Activated CD4-positive, alpha-beta T cell treated with anti-CD3 and anti-CD28 coated beads, Interleukin-2, amount 50 U/mL, for 48 hours (primary cell): ENCODE measurements at regions not wholly inside any gene's neighbourhood (a gene's known extent, or its start where the extent isn't known, plus 50 kb on each side); places are given as distances from the start of the nearest gene placed in this dataset.
A peak's percentile ranks its signal among the peaks of the same experiment; 100 is the strongest.

Experiments used
- DNase-seq, 2 experiments: peaks; one replicate each; pipeline ENCODE4 v3.0.0-alpha.2; 2020

DNA sequence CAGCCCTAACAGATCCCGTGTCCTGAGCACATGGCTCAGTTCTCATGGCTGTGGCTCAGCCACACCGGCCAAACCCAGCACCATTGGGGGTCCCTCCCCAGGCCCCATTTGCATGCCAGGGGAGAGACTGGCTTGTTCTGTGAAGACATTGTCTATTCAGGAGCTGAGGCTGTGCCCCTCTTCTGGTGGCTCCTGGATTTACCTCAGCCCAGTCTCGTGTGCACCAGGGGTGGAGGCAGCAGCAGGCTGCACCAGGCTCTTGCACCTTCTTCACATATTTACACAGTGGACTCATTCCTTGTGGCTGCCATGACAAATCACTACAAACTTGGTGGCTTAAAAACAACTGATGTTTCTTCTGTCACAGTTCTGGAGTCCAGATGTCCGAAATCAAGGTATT is 92.4 kb upstream of the ITGA6 start:
- no peak for DNase-seq

DNA sequence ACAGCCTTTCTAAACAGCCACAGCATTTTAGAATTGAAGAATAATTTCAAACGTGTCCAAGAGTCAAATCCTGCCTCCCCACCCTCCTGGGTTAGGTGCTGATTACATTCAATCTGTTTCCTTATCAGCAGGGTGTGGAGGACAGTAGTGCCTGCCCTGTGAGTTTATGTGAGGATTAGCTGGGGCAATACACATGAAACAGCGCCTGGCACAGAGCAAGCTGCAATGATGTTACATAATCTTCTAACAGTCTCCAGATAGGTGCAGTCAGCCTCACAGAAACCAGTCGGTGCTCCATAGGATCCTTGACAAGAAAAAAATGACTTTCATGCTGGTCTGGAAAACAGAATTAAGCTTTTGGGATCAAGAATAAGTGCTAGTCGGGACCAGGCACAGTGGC is 91.7 kb upstream of the ITGA6 start:
- DNase-seq: no peak

DNA sequence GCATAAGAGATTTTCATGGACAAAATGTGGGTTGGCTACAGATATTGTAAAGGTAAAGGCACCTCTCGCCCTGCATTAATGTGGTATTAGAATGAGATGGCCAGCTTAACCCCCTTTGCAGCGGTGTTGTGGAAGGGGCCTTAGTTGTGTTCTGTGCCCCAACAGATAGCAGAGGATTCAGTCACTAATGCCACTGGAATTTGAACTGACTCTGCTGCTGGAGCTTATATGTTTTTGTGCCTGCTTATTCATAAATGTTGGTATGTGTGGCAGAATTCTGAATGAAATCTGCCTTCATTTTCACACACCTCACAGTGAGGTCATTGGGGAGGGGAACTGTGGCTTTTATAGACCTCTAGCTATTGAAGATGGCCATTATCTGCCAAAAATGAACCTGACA is 90.7 kb upstream of the ITGA6 start:
- DNase-seq: no peak

DNA sequence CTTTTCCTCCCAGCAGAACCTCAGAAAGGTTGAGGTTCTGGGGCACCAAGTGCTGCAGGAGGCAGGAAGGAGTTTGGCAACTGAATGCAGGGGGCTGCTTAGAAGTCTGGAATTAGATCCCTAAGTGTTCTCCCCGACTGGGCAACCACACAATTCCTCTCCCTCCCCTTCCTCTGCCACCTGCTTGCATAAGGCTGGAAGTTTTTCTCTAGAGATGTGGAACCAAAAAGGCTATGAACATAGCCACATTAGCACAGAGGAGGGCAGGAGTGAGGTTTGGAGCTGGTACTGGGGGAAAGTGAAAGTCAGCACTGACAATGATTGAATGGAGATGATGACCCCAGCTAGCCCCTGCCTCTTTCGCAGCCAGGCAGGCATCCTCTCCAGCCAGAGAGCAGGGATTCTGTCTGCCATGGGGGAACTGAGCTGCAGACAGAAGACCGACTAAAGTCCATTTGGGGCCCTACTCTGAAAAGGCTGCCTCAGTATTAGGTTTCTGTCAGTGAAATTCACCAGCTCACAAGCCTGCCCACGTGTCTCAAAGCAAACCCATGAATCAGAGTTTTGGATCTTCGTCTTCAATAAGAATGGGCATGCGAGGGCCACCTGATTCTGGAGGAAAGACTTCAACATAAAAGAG is 87.9 kb upstream of the ITGA6 start:
- DNase-seq: peak in 1 of 2 experiments; percentile 5

DNA sequence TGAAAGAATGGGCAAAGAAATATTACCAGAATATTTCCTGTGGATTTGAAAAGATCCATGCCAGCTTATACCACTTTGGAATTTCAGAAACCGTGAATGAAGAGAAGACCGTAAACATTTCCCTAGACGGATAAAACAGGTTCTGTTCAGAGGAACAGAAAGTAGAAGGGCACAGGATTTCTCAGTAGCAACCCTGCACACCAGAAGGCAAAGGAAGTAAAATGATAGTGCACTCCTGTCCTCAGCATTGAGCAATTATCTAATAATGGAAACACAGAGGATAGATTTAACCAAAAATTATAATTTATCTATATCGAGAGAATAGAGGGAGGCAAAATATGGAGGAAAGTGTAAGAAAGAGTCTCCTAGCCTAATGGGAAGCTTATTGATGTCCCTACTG is 87.0 kb upstream of the ITGA6 start:
- DNase-seq: no peak

DNA sequence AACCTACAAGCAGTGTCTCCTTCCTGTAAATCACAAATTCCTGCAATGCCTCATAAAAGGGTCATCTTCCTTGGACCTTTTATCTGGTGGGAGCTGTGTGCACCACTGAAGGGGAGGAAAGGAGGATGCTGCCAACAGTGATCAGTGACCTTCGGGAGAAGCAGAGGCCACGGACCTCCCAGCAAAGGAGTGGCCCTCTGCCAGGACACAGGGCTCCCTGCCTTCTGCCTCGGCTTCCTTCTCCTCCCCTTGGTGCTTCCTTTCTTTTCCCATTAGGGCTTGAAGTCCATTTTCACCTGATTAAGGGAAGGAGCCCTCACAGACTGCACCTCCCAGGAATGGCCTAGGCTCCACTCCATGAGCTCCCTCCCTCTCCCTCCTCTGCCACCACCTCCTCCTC is 85.3 kb upstream of the ITGA6 start:
- DNase-seq: no peak

DNA sequence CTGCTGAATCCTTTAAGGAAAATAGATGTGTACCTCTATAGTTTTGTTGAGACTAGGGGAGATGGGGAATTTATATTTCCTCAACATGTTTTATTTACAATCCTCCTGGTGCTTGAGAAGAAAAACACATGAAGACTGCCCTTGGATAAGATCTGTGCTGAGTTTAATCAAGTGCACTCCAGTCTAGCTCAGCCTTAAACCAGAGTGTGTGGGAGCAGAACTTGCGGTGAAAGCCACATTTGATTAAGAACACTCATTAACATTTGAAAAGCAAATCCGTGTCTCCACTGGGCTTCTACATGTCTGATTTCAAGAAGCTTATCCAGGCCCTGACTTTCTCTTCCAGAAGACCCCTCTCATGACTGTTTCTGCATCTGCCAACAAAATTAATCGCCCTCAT is 84.8 kb upstream of the ITGA6 start:
- DNase-seq: no peak

DNA sequence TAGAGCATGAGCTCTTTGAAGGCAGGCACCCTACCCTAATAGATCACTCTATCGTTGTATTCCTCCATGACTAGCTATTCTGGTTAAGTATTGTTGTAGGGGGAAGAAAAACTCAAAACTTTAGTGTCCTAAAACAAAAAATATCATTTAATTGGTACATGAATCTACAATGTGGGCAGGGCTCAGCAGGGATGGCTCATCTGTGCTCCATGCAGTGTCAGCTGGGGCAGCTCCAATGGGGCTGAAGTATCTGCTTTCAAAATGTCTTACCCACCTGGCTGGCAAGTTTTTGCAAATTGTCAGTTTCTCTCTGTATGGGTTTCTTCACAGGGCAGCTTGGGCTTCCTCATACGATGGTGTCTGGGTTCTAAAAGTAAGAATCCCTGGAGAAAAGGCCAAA is 83.2 kb upstream of the ITGA6 start:
- no peak for DNase-seq

DNA sequence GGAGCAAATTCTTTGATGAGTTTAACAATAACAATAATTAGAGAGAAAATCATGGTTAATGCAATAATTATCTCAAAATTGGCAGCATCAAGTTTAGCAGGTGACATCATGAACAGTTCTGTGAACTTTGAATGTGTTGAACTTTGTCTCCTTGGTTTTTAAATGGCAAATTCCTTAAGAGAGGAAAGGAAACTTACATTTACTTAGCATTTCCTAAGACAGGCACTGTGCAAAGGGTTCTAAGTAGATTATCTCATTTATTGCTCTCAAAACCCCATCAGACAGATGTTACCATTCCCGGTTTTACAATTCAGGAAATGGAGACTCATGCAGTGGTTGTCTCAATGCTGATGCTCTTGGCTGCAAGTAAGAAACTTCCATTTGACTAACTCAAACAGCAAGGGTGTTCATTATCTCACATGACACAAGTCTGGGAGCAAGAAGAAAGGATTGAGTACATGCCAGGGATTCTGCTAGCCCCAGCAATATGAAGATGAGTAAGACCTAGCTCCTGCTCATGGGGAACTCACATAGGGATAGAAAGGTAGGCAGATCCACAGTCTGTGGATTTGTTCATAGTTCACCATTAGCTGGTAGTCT is 81.3 kb upstream of the ITGA6 start:
- no peak for DNase-seq

DNA sequence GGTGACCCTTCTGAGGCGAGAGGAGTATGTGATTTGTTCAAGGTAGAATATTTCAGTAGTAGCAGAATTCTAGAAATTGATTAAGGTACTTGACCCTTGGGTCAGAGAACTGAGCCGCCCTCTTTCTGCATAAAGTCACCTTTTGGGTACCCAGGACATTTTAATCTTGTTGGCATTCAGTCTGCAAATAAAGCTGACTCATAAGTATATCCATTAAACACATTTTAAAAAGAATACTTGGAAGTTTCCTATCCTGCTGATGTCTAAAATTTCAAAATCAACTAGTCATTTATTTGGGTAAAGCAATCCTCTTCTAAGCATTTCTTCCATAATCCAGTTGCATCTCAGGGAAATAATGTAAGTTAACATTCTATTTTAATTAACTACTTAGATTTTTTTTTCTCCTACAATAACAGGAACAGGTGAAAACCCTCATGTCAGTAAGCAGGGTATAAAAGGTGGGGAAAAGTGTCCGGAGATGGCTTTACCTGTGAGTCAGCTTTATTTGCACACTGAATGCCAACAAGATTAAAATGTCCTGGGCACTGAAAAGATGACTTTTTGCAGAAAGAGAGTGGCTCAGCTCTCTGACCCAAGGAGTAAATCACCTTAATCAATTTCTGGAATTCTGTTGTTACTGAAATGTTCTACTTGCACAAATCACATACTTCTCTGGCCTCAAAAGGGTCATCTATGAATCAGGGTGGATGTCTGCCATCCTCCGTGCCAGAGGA is 78.7 kb upstream of the ITGA6 start:
- DNase-seq: no peak

DNA sequence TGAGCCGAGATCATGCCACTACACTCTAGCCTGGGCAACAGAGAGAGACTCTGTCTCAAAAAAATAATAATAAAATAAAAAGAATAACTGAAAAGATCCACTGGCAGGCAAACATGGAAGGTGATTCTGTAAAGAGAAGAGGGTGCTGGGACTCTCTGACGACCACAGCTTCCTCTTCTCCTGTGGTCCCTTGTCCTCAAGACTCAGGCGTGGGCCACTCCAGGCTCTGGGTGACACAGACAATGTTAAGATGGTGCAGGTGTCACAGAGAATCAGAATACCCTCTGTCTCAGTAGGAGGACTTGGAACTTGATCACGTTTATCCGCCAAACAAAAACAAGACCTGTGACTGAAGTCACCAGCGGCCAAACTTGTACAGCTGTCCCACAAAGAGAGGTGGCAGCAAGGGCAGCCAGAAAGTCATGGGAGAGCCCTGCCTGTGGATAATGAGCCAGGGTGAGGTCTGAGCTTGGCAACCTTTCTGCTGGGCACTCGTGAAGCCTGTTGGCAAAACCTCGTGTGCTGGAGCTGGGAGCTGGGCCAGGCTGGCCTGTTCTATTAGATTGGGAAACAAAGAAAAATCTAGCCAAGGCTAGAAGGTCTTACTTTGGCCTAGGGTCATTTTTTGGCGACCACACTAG is 76.4 kb upstream of the ITGA6 start:
- no peak for DNase-seq

DNA sequence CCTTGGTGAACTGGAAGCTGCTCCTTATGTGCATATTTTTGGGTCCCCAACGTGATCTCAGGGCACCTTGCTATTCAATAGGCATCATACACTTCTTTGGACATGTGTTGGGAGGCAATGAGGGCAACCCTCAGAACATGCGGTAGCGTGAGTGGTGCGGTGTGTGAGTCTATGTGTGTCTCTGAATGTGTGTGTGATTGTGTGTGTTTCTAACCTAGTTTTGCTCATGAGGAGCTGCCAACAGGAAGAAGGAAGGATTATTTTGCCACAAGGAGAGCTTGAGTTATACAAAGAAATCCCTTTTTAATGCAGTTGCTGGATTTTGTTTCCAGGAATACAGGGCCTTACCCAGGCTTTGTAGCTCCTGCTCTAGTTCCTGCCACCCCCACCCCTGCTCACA is 75.8 kb upstream of the ITGA6 start:
- DNase-seq: no peak

DNA sequence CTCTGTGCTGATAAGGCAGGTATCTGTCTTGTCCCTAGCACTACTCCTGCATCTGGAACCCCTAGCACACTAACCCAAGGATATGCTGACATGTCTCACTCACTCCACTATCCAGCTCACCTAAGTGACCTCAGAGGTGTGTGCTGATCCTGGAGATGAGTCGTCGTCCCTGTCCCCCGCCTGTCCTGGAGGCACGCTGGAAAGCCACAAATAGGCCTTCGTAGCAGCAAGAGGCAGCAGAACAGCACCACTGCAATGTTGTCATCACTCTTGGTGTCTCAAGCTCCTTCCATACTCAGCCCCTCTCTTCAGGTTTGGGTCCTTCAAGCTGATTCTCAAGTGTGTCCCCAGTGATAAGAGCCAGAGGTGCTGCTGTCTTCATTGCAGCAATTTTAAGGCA is 73.0 kb upstream of the ITGA6 start:
- DNase-seq: no peak

DNA sequence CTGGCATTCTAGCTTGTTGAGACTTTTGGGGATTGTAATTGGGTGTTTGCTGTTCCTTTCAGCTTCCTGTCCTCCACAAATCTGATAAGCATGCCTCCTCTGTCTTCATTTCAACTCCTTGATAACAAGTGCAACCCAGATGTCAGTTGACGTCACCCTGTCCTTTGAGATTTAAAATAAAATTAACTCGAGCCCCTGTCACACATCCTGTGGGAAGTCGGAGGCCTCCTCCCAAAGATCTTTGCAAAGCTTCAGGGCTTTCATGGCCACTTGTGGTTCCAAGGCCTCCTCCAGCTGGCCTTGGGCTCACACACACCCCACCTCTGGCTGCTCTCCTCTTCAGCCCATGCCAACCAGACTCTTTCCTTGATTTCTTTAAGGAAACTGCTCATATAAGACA is 69.9 kb upstream of the ITGA6 start:
- no peak for DNase-seq

DNA sequence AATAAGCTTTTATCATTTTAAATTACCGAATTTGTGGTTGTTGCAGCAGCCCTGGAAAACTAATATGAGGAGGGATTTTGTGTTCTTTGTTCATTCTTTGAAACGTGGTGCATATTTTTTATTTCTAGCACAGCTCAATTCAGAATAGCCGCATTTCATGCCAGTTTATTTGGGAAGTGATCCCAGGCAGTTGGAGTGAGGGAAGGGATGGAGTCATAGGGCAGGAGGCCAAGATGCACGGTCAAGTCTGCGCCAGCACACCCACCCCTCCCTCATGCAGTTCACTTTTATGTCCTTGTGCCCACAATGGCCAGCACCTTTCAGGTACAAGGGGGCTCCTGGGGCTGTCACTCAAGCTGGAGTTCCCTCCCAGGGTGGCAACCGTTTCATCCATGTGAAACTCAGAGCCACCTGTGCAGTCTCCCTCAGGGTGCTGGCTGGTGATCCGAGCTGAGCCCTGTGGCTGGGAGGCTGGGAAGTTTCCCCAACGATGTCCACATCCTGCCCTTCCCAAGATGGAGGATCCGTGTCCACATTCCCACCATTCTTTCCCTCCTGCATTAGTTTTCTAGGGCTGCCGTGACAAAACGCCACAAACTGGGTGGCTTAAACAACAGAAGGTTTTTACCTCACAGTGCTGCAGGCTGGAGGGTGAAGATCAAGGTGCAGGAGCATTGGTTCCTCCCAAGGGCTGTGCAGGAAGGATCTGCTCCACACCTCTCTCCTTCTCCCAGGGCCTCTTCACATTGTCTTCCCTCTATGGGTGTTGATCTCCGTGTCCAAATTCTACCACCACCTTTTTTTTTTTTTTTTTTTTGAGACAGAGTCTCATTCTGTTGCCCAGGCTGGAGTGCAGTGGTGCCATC is 68.5 kb upstream of the ITGA6 start:
- no peak for DNase-seq

DNA sequence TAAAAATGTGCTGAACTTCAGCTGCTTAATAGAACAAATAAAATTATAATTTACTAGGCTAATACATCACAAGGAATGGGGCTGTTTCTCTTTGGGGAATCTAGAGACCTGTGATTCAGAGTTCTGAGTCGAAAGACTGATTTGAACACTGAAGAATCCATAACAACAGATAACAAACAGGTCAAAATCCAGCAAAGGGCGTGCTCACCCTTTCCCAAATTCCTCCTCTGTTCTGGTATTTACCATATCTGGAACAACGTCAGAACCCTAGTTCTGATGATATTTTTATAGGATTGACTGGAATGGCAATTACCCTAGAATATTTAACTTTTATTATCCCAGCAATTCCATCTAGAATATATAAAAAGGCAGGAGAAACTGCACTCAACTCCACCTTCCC is 66.0 kb upstream of the ITGA6 start:
- DNase-seq: no peak

DNA sequence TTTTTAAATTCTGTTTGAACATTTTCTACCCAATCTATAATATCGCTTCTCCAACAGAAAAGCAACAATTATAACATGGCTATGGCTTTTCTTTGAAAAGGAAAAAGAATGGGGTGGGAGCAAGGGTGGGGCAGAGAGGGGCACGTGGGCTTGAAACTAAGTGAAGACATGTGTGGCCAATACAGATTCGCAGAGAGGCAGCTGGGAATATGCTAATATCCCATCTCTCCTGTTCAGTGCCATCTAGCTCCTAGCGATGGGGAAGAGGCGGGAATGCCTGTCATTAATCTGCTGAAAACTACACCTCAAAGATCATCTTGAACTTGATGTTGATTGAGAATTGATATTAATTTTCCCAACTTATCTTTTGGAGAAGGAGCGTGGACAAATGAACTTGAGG is 65.5 kb upstream of the ITGA6 start:
- DNase-seq: no peak

DNA sequence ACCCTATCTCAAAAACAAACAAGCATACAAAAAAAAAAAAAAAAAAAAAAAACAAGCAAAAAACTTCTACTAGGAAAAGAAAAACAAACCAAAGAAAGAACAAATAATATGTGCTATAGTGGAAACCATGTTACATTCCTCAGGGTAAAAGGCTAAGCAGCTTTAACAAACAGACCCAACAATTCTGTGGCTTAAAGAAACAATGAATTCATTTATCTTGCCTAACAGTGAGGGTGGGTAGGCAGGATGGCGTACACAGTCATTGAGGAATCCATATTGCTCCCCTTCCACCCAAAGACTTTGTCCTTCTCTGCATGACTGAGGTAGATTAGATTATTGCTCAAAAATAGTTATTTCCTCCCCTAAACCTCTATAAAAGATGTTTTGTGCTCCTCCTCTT is 63.1 kb upstream of the ITGA6 start:
- DNase-seq: no peak

DNA sequence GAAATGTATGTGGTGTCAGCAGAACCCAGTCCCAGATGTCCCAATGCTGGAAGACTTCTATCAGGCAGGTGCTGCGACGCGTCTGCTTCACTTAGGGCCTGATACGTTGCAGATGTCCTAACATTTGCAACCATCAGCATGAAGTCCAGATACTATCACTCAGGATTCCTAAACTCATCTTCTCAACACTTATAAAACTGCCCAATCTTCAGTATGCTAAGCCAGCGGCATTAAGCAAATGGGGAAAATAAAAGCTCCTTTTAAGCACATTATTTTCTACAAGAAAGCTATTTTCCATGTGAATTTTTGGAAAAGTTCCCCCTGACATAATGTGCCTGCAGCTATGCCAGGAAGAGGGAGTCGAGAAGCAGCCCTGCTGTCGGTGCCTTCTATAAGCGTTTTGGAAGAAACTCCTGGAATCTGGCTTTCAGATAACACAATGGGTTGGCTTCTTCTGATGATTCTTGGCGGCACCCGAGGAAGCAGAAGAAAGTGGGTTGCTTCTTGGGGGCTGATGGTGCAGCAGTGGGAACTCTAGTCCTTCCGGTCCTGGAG is 60.7 kb upstream of the ITGA6 start:
- DNase-seq: no peak

DNA sequence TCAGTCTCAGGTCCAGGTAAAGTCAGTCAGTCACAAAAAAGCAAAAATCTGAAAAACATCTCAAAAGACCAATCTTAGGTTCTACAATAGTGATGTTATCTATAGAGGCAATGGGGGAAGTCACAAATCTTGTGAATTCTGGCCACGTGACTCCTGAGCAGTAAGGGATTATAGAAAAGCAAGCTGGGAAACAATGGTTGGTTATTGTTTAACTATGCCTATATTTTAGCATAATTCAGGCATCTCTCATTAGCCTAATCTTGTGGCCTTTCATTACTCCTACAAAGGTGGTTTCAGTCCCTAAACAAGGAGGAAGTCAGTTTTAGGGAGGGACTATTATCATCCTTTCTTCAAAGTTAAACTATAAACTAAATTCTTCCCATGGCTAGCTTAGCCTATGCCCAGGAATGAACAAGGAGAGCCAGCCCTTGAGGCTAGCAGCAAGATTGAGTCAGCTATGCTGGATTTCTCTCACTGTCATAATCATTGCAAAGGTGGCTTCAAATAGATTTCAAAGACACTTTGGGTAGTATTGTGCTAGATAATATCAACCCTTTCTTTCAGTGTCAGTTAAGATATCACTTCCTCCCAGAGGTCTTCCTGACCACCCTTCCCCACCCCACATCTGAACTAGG is 56.4 kb upstream of the ITGA6 start:
- no peak for DNase-seq

DNA sequence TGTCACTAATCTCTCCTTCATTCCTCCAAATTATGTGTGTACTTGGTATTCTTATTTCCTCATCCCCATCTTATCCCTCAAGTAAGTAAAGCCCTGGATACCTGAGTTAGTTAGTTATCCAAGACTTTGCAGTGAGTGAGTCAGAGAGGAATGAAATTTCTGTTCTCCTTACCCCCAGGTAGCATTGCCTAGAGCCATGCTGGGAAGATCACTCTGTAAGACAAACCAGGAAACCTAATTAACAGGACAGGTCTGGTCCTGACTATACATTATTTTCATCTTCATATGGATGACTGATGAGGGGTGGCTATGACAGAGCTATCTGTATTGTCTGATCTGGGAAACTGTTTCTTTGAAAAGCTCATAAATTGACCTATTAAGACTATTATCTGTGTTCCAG is 55.0 kb upstream of the ITGA6 start:
- no peak for DNase-seq

DNA sequence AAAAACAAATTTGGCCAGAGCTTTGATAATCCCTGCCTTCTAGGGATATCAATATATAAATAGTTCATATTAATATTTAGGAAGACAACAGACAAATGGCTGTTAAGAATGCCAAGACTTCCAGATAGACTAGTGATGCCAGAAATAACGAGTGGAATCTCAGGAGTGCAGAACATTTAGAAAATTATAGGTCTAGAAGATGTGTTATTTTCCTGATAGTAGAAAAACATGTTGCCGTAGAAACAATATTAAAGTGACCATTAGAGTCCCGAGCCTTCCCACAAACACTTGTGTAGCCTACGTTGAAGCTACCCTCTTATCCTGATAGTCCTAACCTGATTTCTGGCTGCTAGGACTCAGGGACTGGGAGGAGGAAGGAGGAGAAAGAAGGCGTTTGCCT is 54.3 kb upstream of the ITGA6 start:
- no peak for DNase-seq
